ENCODE measurements at regions not wholly inside any gene's neighbourhood (a gene's known extent, or its start where the extent isn't known, plus 50 kb on each side); places are given as distances from the start of the nearest gene placed in this dataset.

GRCh38 chr1:87505391-87505983, 176.8 kb downstream of the LMO4 start:
- TF ChIP-seq CTCF (IDR thresholded peaks at IDR 0.05; ENCODE audit: low read depth, low read length, missing input control) (no peak), MAX (IDR thresholded peaks at IDR 0.05) (no peak), FOXA1 (IDR thresholded peaks at IDR 0.05) (no peak), SP1 (IDR thresholded peaks at IDR 0.05) (no peak)
